ENCODE measurements at regions not wholly inside any gene's neighbourhood (a gene's known extent, or its start where the extent isn't known, plus 50 kb on each side); places are given as distances from the start of the nearest gene placed in this dataset.

DNA sequence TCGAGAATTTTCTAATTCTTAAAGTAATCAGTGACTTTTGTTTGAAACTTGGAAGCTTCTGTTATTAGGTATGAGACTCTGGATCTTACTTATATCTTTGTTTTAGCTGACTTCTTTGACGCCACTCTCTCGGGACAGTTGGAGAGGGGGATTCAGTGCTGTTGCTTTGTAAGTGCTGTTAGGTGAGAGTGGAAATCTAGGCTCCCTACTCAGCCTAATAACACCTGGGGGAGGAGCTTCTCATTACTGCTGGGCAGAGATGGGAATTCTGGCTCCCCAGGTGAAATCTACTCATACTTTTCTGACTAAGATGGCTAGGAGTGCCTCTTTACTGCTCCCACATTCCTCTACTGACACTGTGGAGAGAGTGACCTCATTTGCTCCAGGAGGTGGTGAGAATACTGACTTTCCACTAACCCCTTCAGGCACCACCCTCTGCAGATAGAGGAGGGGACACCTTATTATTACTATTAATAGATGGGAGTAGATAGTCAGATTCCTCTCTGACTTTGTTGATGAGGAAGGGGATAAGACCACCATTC lies 324.9 kb upstream of the SPRY2 start (continued):
- TF ChIP-seq, protein P1, sequence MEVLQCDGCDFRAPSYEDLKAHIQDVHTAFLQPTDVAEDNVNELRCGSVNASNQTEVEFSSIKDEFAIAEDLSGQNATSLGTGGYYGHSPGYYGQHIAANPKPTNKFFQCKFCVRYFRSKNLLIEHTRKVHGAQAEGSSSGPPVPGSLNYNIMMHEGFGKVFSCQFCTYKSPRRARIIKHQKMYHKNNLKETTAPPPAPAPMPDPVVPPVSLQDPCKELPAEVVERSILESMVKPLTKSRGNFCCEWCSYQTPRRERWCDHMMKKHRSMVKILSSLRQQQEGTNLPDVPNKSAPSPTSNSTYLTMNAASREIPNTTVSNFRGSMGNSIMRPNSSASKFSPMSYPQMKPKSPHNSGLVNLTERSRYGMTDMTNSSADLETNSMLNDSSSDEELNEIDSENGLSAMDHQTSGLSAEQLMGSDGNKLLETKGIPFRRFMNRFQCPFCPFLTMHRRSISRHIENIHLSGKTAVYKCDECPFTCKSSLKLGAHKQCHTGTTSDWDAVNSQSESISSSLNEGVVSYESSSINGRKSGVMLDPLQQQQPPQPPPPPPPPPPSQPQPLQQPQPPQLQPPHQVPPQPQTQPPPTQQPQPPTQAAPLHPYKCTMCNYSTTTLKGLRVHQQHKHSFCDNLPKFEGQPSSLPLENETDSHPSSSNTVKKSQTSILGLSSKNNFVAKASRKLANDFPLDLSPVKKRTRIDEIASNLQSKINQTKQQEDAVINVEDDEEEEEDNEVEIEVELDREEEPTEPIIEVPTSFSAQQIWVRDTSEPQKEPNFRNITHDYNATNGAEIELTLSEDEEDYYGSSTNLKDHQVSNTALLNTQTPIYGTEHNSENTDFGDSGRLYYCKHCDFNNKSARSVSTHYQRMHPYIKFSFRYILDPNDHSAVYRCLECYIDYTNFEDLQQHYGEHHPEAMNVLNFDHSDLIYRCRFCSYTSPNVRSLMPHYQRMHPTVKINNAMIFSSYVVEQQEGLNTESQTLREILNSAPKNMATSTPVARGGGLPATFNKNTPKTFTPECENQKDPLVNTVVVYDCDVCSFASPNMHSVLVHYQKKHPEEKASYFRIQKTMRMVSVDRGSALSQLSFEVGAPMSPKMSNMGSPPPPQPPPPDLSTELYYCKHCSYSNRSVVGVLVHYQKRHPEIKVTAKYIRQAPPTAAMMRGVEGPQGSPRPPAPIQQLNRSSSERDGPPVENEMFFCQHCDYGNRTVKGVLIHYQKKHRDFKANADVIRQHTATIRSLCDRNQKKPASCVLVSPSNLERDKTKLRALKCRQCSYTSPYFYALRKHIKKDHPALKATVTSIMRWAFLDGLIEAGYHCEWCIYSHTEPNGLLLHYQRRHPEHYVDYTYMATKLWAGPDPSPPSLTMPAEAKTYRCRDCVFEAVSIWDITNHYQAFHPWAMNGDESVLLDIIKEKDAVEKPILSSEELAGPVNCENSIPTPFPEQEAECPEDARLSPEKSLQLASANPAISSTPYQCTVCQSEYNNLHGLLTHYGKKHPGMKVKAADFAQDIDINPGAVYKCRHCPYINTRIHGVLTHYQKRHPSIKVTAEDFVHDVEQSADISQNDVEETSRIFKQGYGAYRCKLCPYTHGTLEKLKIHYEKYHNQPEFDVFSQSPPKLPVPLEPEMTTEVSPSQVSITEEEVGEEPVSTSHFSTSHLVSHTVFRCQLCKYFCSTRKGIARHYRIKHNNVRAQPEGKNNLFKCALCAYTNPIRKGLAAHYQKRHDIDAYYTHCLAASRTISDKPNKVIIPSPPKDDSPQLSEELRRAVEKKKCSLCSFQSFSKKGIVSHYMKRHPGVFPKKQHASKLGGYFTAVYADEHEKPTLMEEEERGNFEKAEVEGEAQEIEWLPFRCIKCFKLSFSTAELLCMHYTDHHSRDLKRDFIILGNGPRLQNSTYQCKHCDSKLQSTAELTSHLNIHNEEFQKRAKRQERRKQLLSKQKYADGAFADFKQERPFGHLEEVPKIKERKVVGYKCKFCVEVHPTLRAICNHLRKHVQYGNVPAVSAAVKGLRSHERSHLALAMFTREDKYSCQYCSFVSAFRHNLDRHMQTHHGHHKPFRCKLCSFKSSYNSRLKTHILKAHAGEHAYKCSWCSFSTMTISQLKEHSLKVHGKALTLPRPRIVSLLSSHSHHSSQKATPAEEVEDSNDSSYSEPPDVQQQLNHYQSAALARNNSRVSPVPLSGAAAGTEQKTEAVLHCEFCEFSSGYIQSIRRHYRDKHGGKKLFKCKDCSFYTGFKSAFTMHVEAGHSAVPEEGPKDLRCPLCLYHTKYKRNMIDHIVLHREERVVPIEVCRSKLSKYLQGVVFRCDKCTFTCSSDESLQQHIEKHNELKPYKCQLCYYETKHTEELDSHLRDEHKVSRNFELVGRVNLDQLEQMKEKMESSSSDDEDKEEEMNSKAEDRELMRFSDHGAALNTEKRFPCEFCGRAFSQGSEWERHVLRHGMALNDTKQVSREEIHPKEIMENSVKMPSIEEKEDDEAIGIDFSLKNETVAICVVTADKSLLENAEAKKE (CRISPR knock-in tag; IDR thresholded peaks at IDR 0.05), result no peak
- TF ChIP-seq JUNB (IDR thresholded peaks at IDR 0.05; ENCODE audit: unreplicated experiment) (no peak), ZNF331 (CRISPR knock-in tag; IDR thresholded peaks at IDR 0.05; ENCODE audit: low read depth) (no peak), EZH2phosphoT487 (IDR thresholded peaks at IDR 0.05; ENCODE audit: unreplicated experiment) (no peak), ZNF114 (CRISPR knock-in tag; IDR thresholded peaks at IDR 0.05) (no peak), POLR2AphosphoS5 (IDR thresholded peaks at IDR 0.05; ENCODE audit: low read depth) (no peak)
- TF ChIP-seq, protein P2, sequence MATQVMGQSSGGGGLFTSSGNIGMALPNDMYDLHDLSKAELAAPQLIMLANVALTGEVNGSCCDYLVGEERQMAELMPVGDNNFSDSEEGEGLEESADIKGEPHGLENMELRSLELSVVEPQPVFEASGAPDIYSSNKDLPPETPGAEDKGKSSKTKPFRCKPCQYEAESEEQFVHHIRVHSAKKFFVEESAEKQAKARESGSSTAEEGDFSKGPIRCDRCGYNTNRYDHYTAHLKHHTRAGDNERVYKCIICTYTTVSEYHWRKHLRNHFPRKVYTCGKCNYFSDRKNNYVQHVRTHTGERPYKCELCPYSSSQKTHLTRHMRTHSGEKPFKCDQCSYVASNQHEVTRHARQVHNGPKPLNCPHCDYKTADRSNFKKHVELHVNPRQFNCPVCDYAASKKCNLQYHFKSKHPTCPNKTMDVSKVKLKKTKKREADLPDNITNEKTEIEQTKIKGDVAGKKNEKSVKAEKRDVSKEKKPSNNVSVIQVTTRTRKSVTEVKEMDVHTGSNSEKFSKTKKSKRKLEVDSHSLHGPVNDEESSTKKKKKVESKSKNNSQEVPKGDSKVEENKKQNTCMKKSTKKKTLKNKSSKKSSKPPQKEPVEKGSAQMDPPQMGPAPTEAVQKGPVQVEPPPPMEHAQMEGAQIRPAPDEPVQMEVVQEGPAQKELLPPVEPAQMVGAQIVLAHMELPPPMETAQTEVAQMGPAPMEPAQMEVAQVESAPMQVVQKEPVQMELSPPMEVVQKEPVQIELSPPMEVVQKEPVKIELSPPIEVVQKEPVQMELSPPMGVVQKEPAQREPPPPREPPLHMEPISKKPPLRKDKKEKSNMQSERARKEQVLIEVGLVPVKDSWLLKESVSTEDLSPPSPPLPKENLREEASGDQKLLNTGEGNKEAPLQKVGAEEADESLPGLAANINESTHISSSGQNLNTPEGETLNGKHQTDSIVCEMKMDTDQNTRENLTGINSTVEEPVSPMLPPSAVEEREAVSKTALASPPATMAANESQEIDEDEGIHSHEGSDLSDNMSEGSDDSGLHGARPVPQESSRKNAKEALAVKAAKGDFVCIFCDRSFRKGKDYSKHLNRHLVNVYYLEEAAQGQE (IDR thresholded peaks at IDR 0.05; ENCODE audit: unreplicated experiment), result no peak
